Epithelial cell of proximal tubule (primary cell): ENCODE measurements at regions not wholly inside any gene's neighbourhood (a gene's known extent, or its start where the extent isn't known, plus 50 kb on each side); places are given as distances from the start of the nearest gene placed in this dataset.
A peak's percentile ranks its signal among the peaks of the same experiment; 100 is the strongest.

Source experiments
- DNase-seq: peaks from one replicate; pipeline ENCODE4 v3.0.0-alpha.2; 2011; ENCODE audit warnings: low read depth
- H3K4me3 ChIP-seq: 2 replicates; pipeline ENCODE4 v1.5.1; 2011; ENCODE audit warnings: low read depth, mild to moderate bottlenecking, low read length
- TF ChIP-seq, protein P1 (sequence below): conservative IDR thresholded peaks from 2 replicates; pipeline ENCODE4 v1.5.1; 2012; ENCODE audit warnings: low read depth, mild to moderate bottlenecking, low read length

DNA sequence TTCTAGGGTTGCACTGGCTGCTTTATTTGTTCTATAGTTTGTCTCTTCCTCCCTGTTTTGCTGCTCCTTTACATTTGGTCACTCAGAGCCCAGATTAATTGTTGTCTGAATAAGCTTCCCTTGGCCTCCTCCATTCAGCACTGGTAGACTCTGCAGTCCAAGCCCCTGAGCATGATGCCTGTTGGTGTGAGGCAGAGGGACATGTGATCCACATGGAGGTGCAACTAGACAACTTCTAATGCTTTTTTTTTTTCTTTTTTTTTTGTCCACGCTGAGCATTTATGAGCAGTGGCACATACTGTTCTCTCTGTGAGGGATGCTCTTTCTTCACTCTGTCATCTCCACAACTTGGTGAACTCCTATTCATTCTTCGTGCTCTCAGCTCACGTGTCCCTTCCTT, 167.3 kb upstream of the TBC1D5 start:
- no peak overlapping the region for H3K4me3 ChIP-seq
- TF ChIP-seq, protein P1, sequence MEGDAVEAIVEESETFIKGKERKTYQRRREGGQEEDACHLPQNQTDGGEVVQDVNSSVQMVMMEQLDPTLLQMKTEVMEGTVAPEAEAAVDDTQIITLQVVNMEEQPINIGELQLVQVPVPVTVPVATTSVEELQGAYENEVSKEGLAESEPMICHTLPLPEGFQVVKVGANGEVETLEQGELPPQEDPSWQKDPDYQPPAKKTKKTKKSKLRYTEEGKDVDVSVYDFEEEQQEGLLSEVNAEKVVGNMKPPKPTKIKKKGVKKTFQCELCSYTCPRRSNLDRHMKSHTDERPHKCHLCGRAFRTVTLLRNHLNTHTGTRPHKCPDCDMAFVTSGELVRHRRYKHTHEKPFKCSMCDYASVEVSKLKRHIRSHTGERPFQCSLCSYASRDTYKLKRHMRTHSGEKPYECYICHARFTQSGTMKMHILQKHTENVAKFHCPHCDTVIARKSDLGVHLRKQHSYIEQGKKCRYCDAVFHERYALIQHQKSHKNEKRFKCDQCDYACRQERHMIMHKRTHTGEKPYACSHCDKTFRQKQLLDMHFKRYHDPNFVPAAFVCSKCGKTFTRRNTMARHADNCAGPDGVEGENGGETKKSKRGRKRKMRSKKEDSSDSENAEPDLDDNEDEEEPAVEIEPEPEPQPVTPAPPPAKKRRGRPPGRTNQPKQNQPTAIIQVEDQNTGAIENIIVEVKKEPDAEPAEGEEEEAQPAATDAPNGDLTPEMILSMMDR, result no peak
- DNase-seq, result no peak

DNA sequence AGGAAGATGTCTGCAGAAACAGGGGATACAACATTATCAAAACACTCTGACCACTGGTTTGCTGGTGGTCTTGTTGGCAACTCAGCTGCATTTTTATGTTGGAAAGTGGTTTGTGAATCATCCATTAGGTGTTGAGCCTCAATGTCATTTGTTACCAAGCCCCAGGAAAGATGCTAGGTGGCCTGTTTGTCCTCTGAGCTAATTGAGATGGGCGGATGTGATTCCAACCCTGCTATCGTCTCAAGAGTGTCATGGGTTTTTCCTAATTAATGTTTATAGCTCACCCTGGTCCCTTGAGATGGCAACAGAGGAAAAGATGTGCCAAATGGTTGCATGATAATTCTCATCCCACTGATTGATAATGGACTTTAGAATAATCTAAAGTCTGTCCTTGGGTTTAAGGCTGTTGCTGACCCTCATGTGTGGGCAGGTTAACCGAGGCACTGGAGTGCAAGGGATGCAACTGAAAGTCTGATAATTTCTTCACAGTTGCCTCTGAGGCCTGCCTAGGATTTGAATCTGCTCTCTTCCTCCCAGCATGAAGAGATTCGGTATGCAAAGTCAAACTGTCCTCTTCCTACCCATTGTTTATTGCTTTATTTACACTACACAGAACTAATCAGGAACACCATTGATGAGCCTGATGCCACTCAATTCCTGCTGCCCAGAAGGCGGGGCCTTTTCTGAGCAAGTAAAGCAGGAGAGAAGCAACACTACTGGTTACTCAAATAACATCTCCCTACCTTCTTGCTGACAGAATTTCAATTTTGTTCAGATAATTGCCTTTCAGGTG, 166.2 kb upstream of the TBC1D5 start:
- DNase-seq, result no peak

DNA sequence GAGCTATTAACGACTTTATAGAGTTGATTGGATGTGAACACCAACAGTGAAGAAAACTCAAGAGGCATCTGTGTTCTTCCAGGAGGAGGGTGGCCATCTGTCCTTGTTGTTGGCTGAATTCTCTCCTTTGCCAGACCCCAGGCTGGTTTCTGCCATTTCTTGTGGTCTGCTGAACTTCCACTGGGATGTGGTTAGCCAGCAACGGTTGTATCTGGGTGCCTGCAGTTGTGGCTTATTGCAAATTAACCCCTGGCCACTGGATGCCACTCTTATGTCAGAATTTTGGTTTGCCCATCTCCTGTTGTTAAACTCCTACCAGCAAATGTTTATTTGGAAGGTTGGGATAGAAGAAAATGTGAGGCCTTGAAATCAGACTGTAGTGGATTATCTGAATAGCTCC, 163.6 kb upstream of the TBC1D5 start:
- no peak overlapping the region for H3K4me3 ChIP-seq
- DNase-seq, result no peak
- TF ChIP-seq, protein P1, result peak; percentile 16

More for the DNA sequence above, 166.2 kb upstream of the TBC1D5 start:
- no peak overlapping the region for H3K4me3 ChIP-seq
- TF ChIP-seq, protein P1, result no peak

DNA sequence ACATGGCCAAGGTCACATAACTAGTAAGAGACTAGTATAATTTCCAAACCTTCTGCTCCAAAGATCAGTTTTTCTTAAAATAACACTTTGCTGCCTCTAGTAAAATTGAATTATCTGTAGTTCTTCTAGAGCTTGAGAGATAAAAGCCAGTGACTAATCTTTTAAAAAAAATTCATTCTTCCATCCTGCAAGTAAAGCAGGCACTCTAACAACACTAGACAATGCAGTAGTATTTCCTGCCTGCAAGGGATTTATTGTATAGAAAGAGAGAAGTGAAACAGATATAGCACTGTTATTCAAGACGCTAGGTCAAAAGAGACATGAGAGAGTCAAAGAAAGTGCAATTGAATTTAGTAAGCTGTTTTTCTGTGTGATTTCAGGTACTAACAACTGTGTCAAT, 159.5 kb upstream of the TBC1D5 start:
- TF ChIP-seq, protein P1, result no peak
- DNase-seq, result no peak
- no peak overlapping the region for H3K4me3 ChIP-seq

DNA sequence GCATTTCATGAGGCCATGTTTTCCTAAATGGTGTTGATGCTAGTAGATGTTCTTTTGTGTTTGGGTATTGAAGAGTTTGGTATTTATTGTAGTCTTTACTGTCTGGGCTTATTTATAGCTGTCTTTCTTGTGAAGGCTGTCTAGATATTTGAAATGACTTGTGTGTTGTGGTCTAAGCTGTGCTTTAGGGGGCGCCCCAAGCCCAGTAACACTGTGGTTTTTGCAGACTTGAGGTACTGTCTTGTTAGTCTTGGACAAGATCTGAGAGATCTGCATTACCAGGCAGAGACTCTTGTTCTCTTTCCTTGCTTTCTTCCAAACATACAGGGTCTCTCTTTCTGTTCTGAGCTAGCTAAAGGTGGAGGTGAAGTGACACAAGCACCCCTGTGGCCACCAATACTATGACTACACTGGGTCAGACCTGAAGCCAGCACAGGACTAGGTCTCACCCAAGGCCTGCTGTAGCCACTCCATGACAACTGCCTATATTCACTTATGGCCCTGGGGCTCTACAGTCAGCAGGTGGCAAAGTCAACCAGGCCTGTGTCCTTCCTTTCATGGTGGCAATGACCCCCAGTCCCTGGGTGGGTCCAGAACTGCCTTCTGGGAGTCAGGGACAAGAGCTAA, 152.1 kb upstream of the TBC1D5 start:
- H3K4me3 ChIP-seq, result no peak overlapping the region
- TF ChIP-seq, protein P1, result peak; percentile 83
- DNase-seq, result no peak

DNA sequence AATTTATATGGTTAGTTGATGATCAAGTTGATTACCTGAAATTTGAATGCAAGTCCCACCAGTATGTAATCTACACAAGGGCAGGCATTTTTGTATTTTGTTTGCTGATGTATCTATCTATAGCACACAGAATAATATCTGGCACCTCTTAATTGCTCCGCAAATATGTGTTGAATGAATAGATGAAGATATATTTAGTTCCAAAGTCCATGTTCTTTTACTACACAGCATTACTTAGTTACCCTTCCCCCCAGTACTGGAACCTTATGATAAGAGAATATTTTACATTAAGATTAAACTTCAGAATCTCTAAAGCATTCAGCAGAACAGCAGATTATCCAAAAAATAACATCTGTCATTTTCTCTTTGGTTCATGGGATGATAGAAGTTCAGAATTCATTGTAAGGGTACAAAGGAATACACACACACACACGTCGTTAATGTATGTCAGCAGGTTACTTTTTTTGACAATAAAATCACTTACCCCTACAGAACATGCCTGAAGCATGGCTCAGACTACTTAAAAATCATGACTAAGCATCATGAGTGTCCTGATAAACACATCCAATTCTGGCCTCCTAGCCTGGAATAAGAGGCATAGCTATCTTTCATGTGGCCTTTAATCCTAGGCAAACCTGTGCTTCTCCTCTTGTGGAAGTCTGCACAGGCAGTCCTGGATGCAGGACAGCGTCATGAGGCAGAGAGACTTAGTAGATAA, 148.9 kb upstream of the TBC1D5 start:
- no peak overlapping the region for H3K4me3 ChIP-seq
- TF ChIP-seq, protein P1, result no peak
- DNase-seq, result peak; percentile 18
